ENCODE measurements at regions not wholly inside any gene's neighbourhood (a gene's known extent, or its start where the extent isn't known, plus 50 kb on each side); places are given as distances from the start of the nearest gene placed in this dataset.

- TF ChIP-seq POLR2A (IDR thresholded peaks at IDR 0.05): no peak
- TF ChIP-seq, protein P1, sequence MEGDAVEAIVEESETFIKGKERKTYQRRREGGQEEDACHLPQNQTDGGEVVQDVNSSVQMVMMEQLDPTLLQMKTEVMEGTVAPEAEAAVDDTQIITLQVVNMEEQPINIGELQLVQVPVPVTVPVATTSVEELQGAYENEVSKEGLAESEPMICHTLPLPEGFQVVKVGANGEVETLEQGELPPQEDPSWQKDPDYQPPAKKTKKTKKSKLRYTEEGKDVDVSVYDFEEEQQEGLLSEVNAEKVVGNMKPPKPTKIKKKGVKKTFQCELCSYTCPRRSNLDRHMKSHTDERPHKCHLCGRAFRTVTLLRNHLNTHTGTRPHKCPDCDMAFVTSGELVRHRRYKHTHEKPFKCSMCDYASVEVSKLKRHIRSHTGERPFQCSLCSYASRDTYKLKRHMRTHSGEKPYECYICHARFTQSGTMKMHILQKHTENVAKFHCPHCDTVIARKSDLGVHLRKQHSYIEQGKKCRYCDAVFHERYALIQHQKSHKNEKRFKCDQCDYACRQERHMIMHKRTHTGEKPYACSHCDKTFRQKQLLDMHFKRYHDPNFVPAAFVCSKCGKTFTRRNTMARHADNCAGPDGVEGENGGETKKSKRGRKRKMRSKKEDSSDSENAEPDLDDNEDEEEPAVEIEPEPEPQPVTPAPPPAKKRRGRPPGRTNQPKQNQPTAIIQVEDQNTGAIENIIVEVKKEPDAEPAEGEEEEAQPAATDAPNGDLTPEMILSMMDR (IDR thresholded peaks at IDR 0.05): no peak
Measured at GRCh38 chr1:56355422-56355821, 223.9 kb downstream of the PLPP3 start.
